Activated CD4-positive, alpha-beta T cell treated with anti-CD3 and anti-CD28 coated beads, Interleukin-2, amount 10 ng/mL, durations not matched to agents 24 days and 14 days (primary cell): ENCODE measurements at regions not wholly inside any gene's neighbourhood (a gene's known extent, or its start where the extent isn't known, plus 50 kb on each side); places are given as distances from the start of the nearest gene placed in this dataset.
"Not testable (repeated sequence)": the region's sequence is repeated elsewhere in the genome, so short reads cannot be mapped to it uniquely, and the experiment has no call there.

Experiments
- DNase-seq: peaks from one replicate; pipeline ENCODE4 v3.0.0; 2022
- H3K27ac Mint-ChIP-seq: one replicate; pipeline ENCODE4 v1.8.0; 2022; ENCODE audit warnings: mild to moderate bottlenecking, mixed read lengths
- H3K27me3 Mint-ChIP-seq: one replicate; pipeline ENCODE4 v1.8.0; 2022; ENCODE audit warnings: mixed read lengths
- H3K36me3 Mint-ChIP-seq: one replicate; pipeline ENCODE4 v1.8.0; 2022; ENCODE audit warnings: low read depth, mild to moderate bottlenecking, mixed read lengths
- H3K4me1 Mint-ChIP-seq: one replicate; pipeline ENCODE4 v1.8.0; 2021; ENCODE audit warnings: mixed read lengths
- H3K4me3 Mint-ChIP-seq: one replicate; pipeline ENCODE4 v1.8.0; 2022; ENCODE audit warnings: mild to moderate bottlenecking, moderate library complexity, mixed read lengths
- H3K9me3 Mint-ChIP-seq: one replicate; pipeline ENCODE4 v1.8.0; 2021; ENCODE audit warnings: mixed read lengths
- intact Hi-C: fragments of 100-400 bp; cut with micrococcal nuclease; formaldehyde crosslinking; loops from one replicate; pipeline ENCODE4 v1.15.1; 2023

GRCh38 chr7:20083781-20084180 is 133.4 kb downstream of the MACC1 start:
- Mint-ChIP-seq H3K27me3 (no peaks in the 10 kb centered on the region), H3K9me3 (peaks cover 4% of the 10 kb centered on the region), H3K27ac (no peak overlapping the region), H3K4me3 (no peak overlapping the region), H3K36me3 (no peaks in the 10 kb centered on the region), H3K4me1 (no peaks in the 10 kb centered on the region)
- no peak for DNase-seq
- intact Hi-C loops: no loop called here

GRCh38 chr7:20079080-20079479 is 138.1 kb downstream of the MACC1 start:
- Mint-ChIP-seq H3K36me3 (no peaks in the 10 kb centered on the region), H3K4me3 (no peak overlapping the region), H3K27ac (no peak overlapping the region), H3K27me3 (no peaks in the 10 kb centered on the region), H3K9me3 (no peaks in the 10 kb centered on the region), H3K4me1 (no peaks in the 10 kb centered on the region)
- no peak for DNase-seq
- intact Hi-C loops: no loop called here

GRCh38 chr7:20076835-20077234 is 140.3 kb downstream of the MACC1 start:
- Mint-ChIP-seq H3K9me3 (no peaks in the 10 kb centered on the region), H3K27ac (no peak overlapping the region), H3K27me3 (no peaks in the 10 kb centered on the region), H3K4me3 (no peak overlapping the region), H3K36me3 (no peaks in the 10 kb centered on the region), H3K4me1 (no peaks in the 10 kb centered on the region)
- no peak for DNase-seq
- intact Hi-C loops: no loop called here

GRCh38 chr7:20075992-20076820 is 141.0 kb downstream of the MACC1 start:
- Mint-ChIP-seq H3K36me3 (no peaks in the 10 kb centered on the region), H3K4me3 (no peak overlapping the region), H3K27me3 (no peaks in the 10 kb centered on the region), H3K27ac (no peak overlapping the region), H3K9me3 (no peaks in the 10 kb centered on the region), H3K4me1 (no peaks in the 10 kb centered on the region)
- DNase-seq: no peak
- intact Hi-C loops: no loop called here

GRCh38 chr7:20075440-20075839 is 141.7 kb downstream of the MACC1 start:
- Mint-ChIP-seq H3K36me3 (no peaks in the 10 kb centered on the region), H3K4me1 (no peaks in the 10 kb centered on the region), H3K27ac (no peak overlapping the region), H3K9me3 (no peaks in the 10 kb centered on the region), H3K27me3 (no peaks in the 10 kb centered on the region), H3K4me3 (no peak overlapping the region)
- intact Hi-C loops: no loop called here
- no peak for DNase-seq

GRCh38 chr7:20068004-20068403 is 149.2 kb downstream of the MACC1 start:
- intact Hi-C loops, H3K4me1 Mint-ChIP-seq, H3K36me3 Mint-ChIP-seq, H3K27me3 Mint-ChIP-seq, DNase-seq, H3K27ac Mint-ChIP-seq, H3K9me3 Mint-ChIP-seq, H3K4me3 Mint-ChIP-seq: not testable (repeated sequence)

GRCh38 chr7:20064974-20065862 is 152.0 kb downstream of the MACC1 start:
- Mint-ChIP-seq H3K27ac (peak overlapping the region; percentile 39), H3K36me3 (no peaks in the 10 kb centered on the region), H3K4me1 (peaks cover 8% of the 10 kb centered on the region), H3K27me3 (no peaks in the 10 kb centered on the region), H3K4me3 (peak overlapping the region; percentile 10), H3K9me3 (peaks cover 4% of the 10 kb centered on the region)
- intact Hi-C loops: no loop called here
- peak; percentile 68 for DNase-seq

- no peak for DNase-seq
- no peaks in the 10 kb centered on the region for H3K36me3 Mint-ChIP-seq
- intact Hi-C loops: no loop called here
- H3K4me3 Mint-ChIP-seq: no peak overlapping the region
- H3K9me3 Mint-ChIP-seq: peaks cover 4% of the 10 kb centered on the region
- peaks cover 8% of the 10 kb centered on the region for H3K4me1 Mint-ChIP-seq
- no peak overlapping the region for H3K27ac Mint-ChIP-seq
- H3K27me3 Mint-ChIP-seq: no peaks in the 10 kb centered on the region
These were observed 152.8 kb downstream of the MACC1 start for GRCh38 chr7:20064181-20064970.

GRCh38 chr7:20063644-20064043 is 153.5 kb downstream of the MACC1 start:
- no peaks in the 10 kb centered on the region for H3K27me3 Mint-ChIP-seq

GRCh38 chr7:20062932-20063331 is 154.3 kb downstream of the MACC1 start:
- Mint-ChIP-seq H3K27me3 (no peaks in the 10 kb centered on the region), H3K36me3 (no peaks in the 10 kb centered on the region), H3K27ac (no peak overlapping the region), H3K4me1 (peaks cover 8% of the 10 kb centered on the region), H3K9me3 (peaks cover 4% of the 10 kb centered on the region), H3K4me3 (no peak overlapping the region)
- no peak for DNase-seq
- intact Hi-C loops: no loop called here

More at GRCh38 chr7:20063644-20064043, 153.5 kb downstream of the MACC1 start:
- H3K4me3 Mint-ChIP-seq: no peak overlapping the region
- no peak for DNase-seq
- H3K9me3 Mint-ChIP-seq: peaks cover 4% of the 10 kb centered on the region
- H3K27ac Mint-ChIP-seq: no peak overlapping the region
- no peaks in the 10 kb centered on the region for H3K36me3 Mint-ChIP-seq
- intact Hi-C loops: no loop called here
- H3K4me1 Mint-ChIP-seq: peaks cover 8% of the 10 kb centered on the region

GRCh38 chr7:20053334-20054104 is 163.7 kb downstream of the MACC1 start:
- H3K4me1 Mint-ChIP-seq: no peaks in the 10 kb centered on the region
- H3K27me3 Mint-ChIP-seq: no peaks in the 10 kb centered on the region
- H3K36me3 Mint-ChIP-seq: no peaks in the 10 kb centered on the region
- no peaks in the 10 kb centered on the region for H3K9me3 Mint-ChIP-seq
- no peak overlapping the region for H3K27ac Mint-ChIP-seq
- intact Hi-C loops: no loop called here
- no peak overlapping the region for H3K4me3 Mint-ChIP-seq
- DNase-seq: no peak

GRCh38 chr7:20050241-20050966 is 166.8 kb downstream of the MACC1 start:
- no peak overlapping the region for H3K4me3 Mint-ChIP-seq
- no peaks in the 10 kb centered on the region for H3K9me3 Mint-ChIP-seq
- DNase-seq: no peak
- no peaks in the 10 kb centered on the region for H3K36me3 Mint-ChIP-seq
- no peaks in the 10 kb centered on the region for H3K4me1 Mint-ChIP-seq
- H3K27me3 Mint-ChIP-seq: no peaks in the 10 kb centered on the region
- H3K27ac Mint-ChIP-seq: no peak overlapping the region
- intact Hi-C loops: no loop called here

GRCh38 chr7:20038676-20039075 is 178.5 kb downstream of the MACC1 start:
- no peaks in the 10 kb centered on the region for H3K9me3 Mint-ChIP-seq
- H3K36me3 Mint-ChIP-seq: no peaks in the 10 kb centered on the region
- H3K4me1 Mint-ChIP-seq: no peaks in the 10 kb centered on the region
- intact Hi-C loops: no loop called here
- no peak overlapping the region for H3K4me3 Mint-ChIP-seq
- H3K27ac Mint-ChIP-seq: no peak overlapping the region
- H3K27me3 Mint-ChIP-seq: no peaks in the 10 kb centered on the region
- no peak for DNase-seq
